GM19043 (cell line): ENCODE measurements at regions not wholly inside any gene's neighbourhood (a gene's known extent, or its start where the extent isn't known, plus 50 kb on each side); places are given as distances from the start of the nearest gene placed in this dataset.

ENCODE experiments used
- ATAC-seq: cut with Tn5 transposase; IDR thresholded peaks from one replicate; pipeline ENCODE4 v1.9.1; 2021; ENCODE audit warnings: low read depth; ENCODE audit not compliant: unreplicated experiment

- ATAC-seq = no peak
Observed at GRCh38 chr15:38164061-38164460, 88.6 kb upstream of the SPRED1 start.

GRCh38 chr15:38164507-38164906 lies 88.1 kb upstream of the SPRED1 start:
- no peak for ATAC-seq

GRCh38 chr15:38168467-38169070 lies 84.1 kb upstream of the SPRED1 start:
- no peak for ATAC-seq

- ATAC-seq = no peak
Observed at GRCh38 chr15:38171973-38172372, 80.7 kb upstream of the SPRED1 start.

- no peak for ATAC-seq
Observed at GRCh38 chr15:38174691-38175090, 77.9 kb upstream of the SPRED1 start.

GRCh38 chr15:38176155-38176554 lies 76.5 kb upstream of the SPRED1 start:
- ATAC-seq = peak; percentile 53

GRCh38 chr15:38176691-38177090 lies 75.9 kb upstream of the SPRED1 start:
- ATAC-seq = no peak

- ATAC-seq = no peak
Observed at GRCh38 chr15:38182900-38183299, 69.7 kb upstream of the SPRED1 start.

- ATAC-seq = no peak
Observed at GRCh38 chr15:38186507-38186906, 66.1 kb upstream of the SPRED1 start.

- no peak for ATAC-seq
Observed at GRCh38 chr15:38187630-38188313, 64.9 kb upstream of the SPRED1 start.

GRCh38 chr15:38189671-38190295 lies 62.9 kb upstream of the SPRED1 start:
- no peak for ATAC-seq

- no peak for ATAC-seq
Observed at GRCh38 chr15:38190501-38190900, 62.1 kb upstream of the SPRED1 start.

- no peak for ATAC-seq
Observed at GRCh38 chr15:38192496-38192895, 60.1 kb upstream of the SPRED1 start.

GRCh38 chr15:38193496-38193895 lies 59.1 kb upstream of the SPRED1 start:
- ATAC-seq = no peak

- ATAC-seq = no peak
Observed at GRCh38 chr15:38195191-38195901, 57.3 kb upstream of the SPRED1 start.

- no peak for ATAC-seq
Observed at GRCh38 chr15:38196076-38196475, 56.6 kb upstream of the SPRED1 start.

GRCh38 chr15:38197553-38197952 lies 55.1 kb upstream of the SPRED1 start:
- no peak for ATAC-seq

- ATAC-seq = no peak
Observed at GRCh38 chr15:38201714-38202113, 50.9 kb upstream of the SPRED1 start.

GRCh38 chr15:38202361-38202760 lies 50.3 kb upstream of the SPRED1 start:
- ATAC-seq = no peak
